Lower lobe of right lung (tissue), 2 donors: ENCODE measurements at regions not wholly inside any gene's neighbourhood (a gene's known extent, or its start where the extent isn't known, plus 50 kb on each side); places are given as distances from the start of the nearest gene placed in this dataset.

Experiments used
- ATAC-seq, 2 donors: fragments of 200-7000 bp; cut with Tn5 transposase; one replicate each; pipeline ENCODE4 v1.9.1; 2020 to 2022; ENCODE audit warnings: mild to moderate bottlenecking in 2 of 2, moderate library complexity in 2 of 2
- DNase-seq: peaks from one replicate; pipeline ENCODE4 v3.0.0-alpha.2; 2020
- H3K27ac ChIP-seq: fragments of 200-600 bp; one replicate; pipeline ENCODE4 v1.8.0; 2022
- H3K27me3 ChIP-seq: fragments of 200-600 bp; one replicate; pipeline ENCODE4 v1.8.0; 2022; ENCODE audit warnings: low read depth
- H3K36me3 ChIP-seq: fragments of 200-600 bp; one replicate; pipeline ENCODE4 v1.8.0; 2022; ENCODE audit warnings: mild to moderate bottlenecking
- H3K4me1 ChIP-seq: fragments of 200-600 bp; one replicate; pipeline ENCODE4 v1.8.0; 2022
- H3K4me3 ChIP-seq: fragments of 200-600 bp; one replicate; pipeline ENCODE4 v1.8.0; 2022; ENCODE audit warnings: mild to moderate bottlenecking
- H3K9me3 ChIP-seq: fragments of 200-600 bp; one replicate; pipeline ENCODE4 v1.8.0; 2022
- CTCF ChIP-seq: fragments of 200-600 bp; IDR thresholded peaks from one replicate; pipeline ENCODE4 v1.8.0; 2022; ENCODE audit warnings: antibody characterized with exemption, mild to moderate bottlenecking
- intact Hi-C: fragments of 100-400 bp; cut with DNase I; formaldehyde crosslinking; loops from one replicate; pipeline ENCODE4 v1.11.0; 2022
- donor health status: DM: no; HTN: yes; CAD: no; lungs with severe emphysema.

GRCh38 chr18:25455646-25456045, 103.7 kb upstream of the ZNF521 start:
- H3K4me3 ChIP-seq = no peak overlapping the region
- H3K9me3 ChIP-seq = no peaks in the 10 kb centered on the region
- ATAC-seq (no peak), DNase-seq (no peak)
- H3K27ac ChIP-seq = no peak overlapping the region
- intact Hi-C loops = no loop called here
- no peaks in the 10 kb centered on the region for H3K27me3 ChIP-seq
- no peaks in the 10 kb centered on the region for H3K36me3 ChIP-seq
- H3K4me1 ChIP-seq = no peaks in the 10 kb centered on the region
- TF ChIP-seq CTCF = no peak

GRCh38 chr18:25455159-25455558, 103.2 kb upstream of the ZNF521 start:
- no peak for DNase-seq
- H3K4me1 ChIP-seq = no peaks in the 10 kb centered on the region
- ATAC-seq = no peak
- no peaks in the 10 kb centered on the region for H3K36me3 ChIP-seq
- H3K9me3 ChIP-seq = no peaks in the 10 kb centered on the region
- H3K27me3 ChIP-seq = no peaks in the 10 kb centered on the region
- intact Hi-C loops = no loop called here
- no peak for TF ChIP-seq CTCF
- H3K4me3 ChIP-seq = no peak overlapping the region
- no peak overlapping the region for H3K27ac ChIP-seq

GRCh38 chr18:25454730-25455129, 102.8 kb upstream of the ZNF521 start:
- no peak for TF ChIP-seq CTCF
- ATAC-seq (no peak), DNase-seq (no peak)
- no peak overlapping the region for H3K27ac ChIP-seq
- intact Hi-C loops = no loop called here
- H3K9me3 ChIP-seq = no peaks in the 10 kb centered on the region
- H3K4me3 ChIP-seq = no peak overlapping the region
- no peaks in the 10 kb centered on the region for H3K4me1 ChIP-seq
- H3K27me3 ChIP-seq = no peaks in the 10 kb centered on the region
- no peaks in the 10 kb centered on the region for H3K36me3 ChIP-seq

GRCh38 chr18:25454270-25454659, 102.3 kb upstream of the ZNF521 start:
- Histone ChIP-seq H3K9me3 (no peaks in the 10 kb centered on the region), H3K27ac (no peak overlapping the region), H3K4me3 (no peak overlapping the region), H3K27me3 (no peaks in the 10 kb centered on the region), H3K36me3 (no peaks in the 10 kb centered on the region), H3K4me1 (no peaks in the 10 kb centered on the region)
- DNase-seq (no peak), ATAC-seq (no peak)
- TF ChIP-seq CTCF = no peak
- intact Hi-C loops = no loop called here

- intact Hi-C loops = no loop called here
- no peak for ATAC-seq
- H3K36me3 ChIP-seq = no peaks in the 10 kb centered on the region
- H3K4me3 ChIP-seq = no peak overlapping the region
- no peak for DNase-seq
- no peaks in the 10 kb centered on the region for H3K4me1 ChIP-seq
- no peaks in the 10 kb centered on the region for H3K27me3 ChIP-seq
- TF ChIP-seq CTCF = no peak
- H3K9me3 ChIP-seq = no peaks in the 10 kb centered on the region
- H3K27ac ChIP-seq = no peak overlapping the region
Observed at GRCh38 chr18:25453556-25454269, 101.7 kb upstream of the ZNF521 start.
